ES-I3 (cell line): ENCODE measurements at regions not wholly inside any gene's neighbourhood (a gene's known extent, or its start where the extent isn't known, plus 50 kb on each side); places are given as distances from the start of the nearest gene placed in this dataset.

ENCODE experiments used
- H3K36me3 ChIP-seq: 2 replicates; pipeline ENCODE4 v1.6.1; 2013; ENCODE audit warnings: mild to moderate bottlenecking, low read length, control low read depth, moderate library complexity; ENCODE audit not compliant: insufficient read depth
- H3K4me1 ChIP-seq: 2 replicates; pipeline ENCODE4 v1.6.1; 2013; ENCODE audit warnings: mild to moderate bottlenecking, control low read depth, low read length; ENCODE audit not compliant: insufficient read depth
- H3K9ac ChIP-seq: 2 replicates; pipeline ENCODE4 v1.6.1; 2013; ENCODE audit warnings: low read depth, mild to moderate bottlenecking, low read length, moderate library complexity
- H3K9me3 ChIP-seq: 2 replicates; pipeline ENCODE4 v1.6.1; 2013; ENCODE audit warnings: mild to moderate bottlenecking, low read length, moderate library complexity; ENCODE audit not compliant: control insufficient read depth, insufficient read depth

DNA sequence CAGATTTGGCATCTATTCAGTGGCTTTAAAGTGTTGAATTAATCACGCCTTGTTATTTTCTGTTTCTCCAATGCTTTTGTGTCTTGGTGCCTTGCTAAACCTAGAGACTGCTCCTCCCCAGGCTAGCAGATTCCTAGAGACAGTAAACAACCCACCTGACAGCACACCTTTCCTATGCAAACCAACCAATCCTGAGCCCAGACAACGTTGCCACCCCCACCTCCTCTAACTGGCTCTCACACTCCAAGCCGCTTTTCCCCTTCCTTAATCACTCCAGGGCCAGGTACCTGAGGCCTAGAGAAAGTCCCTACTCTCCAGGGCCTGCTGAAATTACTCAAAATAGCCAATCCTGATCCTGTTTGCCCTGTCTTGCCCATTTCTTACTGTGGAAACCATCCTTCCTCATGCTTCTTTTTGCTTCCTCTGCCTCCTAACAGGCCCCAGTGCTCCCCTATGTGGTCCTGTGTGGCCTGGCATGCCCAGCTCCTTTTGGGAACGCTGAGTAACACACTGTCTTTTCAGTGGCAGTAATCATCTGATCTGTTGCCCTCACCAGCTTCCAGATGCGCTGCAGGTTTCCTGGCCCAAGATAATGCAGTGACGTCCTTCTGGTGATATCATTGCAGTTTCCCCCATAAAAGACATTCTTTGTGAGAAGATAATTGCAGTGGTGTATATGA is 53.4 kb downstream of the GAS1 start:
- no peaks in the 10 kb centered on the region for H3K9me3 ChIP-seq
- H3K36me3 ChIP-seq = no peaks in the 10 kb centered on the region
- no peak overlapping the region for H3K9ac ChIP-seq

GRCh38 chr9:86892576-86892975 is 54.7 kb downstream of the GAS1 start:
- Histone ChIP-seq H3K4me1 (peaks cover 4% of the 10 kb centered on the region; the same call in 1 of the 2 replicates), H3K9ac (no peak overlapping the region), H3K9me3 (no peaks in the 10 kb centered on the region), H3K36me3 (no peaks in the 10 kb centered on the region)

More for the DNA sequence above, 53.4 kb downstream of the GAS1 start:
- peaks cover 4% of the 10 kb centered on the region; the same call in 1 of the 2 replicates for H3K4me1 ChIP-seq

GRCh38 chr9:86891886-86892437 is 55.3 kb downstream of the GAS1 start:
- no peaks in the 10 kb centered on the region for H3K9me3 ChIP-seq
- H3K9ac ChIP-seq = no peak overlapping the region
- H3K36me3 ChIP-seq = no peaks in the 10 kb centered on the region
- H3K4me1 ChIP-seq = peaks cover 4% of the 10 kb centered on the region; the same call in 1 of the 2 replicates

DNA sequence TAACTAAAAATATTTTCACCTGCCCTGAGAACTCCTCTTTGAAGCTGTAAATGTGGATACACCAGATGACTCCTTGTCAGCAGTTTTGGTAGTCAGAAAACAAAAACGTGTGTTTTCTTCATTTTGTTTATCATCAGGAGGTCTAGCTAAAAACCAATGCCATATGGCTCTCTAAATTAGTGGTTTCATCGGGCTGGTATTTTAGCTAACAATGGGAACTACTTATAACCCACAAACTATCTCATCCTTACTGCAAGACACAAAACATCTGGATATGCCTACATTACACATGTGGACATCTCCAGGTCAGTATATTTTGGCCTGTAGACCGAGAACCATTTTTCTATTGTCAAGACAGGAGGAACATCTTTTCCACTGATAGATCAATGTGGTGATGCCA is 56.2 kb downstream of the GAS1 start:
- Histone ChIP-seq H3K36me3 (no peaks in the 10 kb centered on the region), H3K9ac (no peak overlapping the region), H3K4me1 (peaks cover 5% of the 10 kb centered on the region; the same call in 1 of the 2 replicates), H3K9me3 (no peaks in the 10 kb centered on the region)

GRCh38 chr9:86885232-86885631 is 62.1 kb downstream of the GAS1 start:
- H3K36me3 ChIP-seq = no peaks in the 10 kb centered on the region
- peaks cover 4% of the 10 kb centered on the region; the same call in 1 of the 2 replicates for H3K4me1 ChIP-seq
- H3K9ac ChIP-seq = no peak overlapping the region
- H3K9me3 ChIP-seq = no peaks in the 10 kb centered on the region

- no peaks in the 10 kb centered on the region for H3K4me1 ChIP-seq
- H3K9me3 ChIP-seq = no peaks in the 10 kb centered on the region; the same call in 1 of the 2 replicates
- no peak overlapping the region for H3K9ac ChIP-seq
- no peaks in the 10 kb centered on the region for H3K36me3 ChIP-seq
These were observed 70.6 kb downstream of the GAS1 start for GRCh38 chr9:86876621-86877196.

- Histone ChIP-seq H3K4me1 (no peaks in the 10 kb centered on the region), H3K9ac (no peak overlapping the region), H3K9me3 (no peaks in the 10 kb centered on the region)
These were observed 78.7 kb downstream of the GAS1 start for GRCh38 chr9:86868616-86869015.

DNA sequence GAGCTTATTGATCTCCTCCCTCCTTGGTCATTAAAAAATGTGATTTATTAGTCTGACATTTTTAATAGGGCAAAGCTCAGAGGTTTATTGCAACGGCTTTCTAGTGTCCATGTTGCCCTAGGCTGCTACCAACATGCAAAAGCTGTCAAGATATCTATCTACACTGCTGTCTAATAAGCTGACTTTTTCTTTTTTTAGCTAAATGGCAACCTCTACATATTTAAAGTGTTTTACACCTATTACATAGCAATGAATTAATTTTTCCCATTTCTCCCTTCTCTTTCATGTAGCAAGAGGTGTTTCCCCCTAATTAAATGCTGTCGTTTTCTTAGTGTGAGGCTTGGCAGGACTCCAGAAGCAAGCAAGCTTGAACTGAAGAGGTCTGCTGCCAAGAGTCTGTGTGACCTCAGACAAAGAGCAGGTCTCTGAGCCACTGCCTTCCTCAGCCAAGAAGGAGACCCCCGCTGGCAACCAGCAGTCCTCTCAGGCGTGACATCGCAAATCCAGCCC is 79.4 kb downstream of the GAS1 start:
- Histone ChIP-seq H3K9me3 (no peaks in the 10 kb centered on the region), H3K9ac (no peak overlapping the region), H3K36me3 (no peaks in the 10 kb centered on the region), H3K4me1 (no peaks in the 10 kb centered on the region)

More at GRCh38 chr9:86868616-86869015, 78.7 kb downstream of the GAS1 start:
- H3K36me3 ChIP-seq = no peaks in the 10 kb centered on the region

GRCh38 chr9:86865952-86866351 is 81.4 kb downstream of the GAS1 start:
- Histone ChIP-seq H3K9ac (no peak overlapping the region), H3K36me3 (no peaks in the 10 kb centered on the region), H3K4me1 (no peaks in the 10 kb centered on the region), H3K9me3 (no peaks in the 10 kb centered on the region)

DNA sequence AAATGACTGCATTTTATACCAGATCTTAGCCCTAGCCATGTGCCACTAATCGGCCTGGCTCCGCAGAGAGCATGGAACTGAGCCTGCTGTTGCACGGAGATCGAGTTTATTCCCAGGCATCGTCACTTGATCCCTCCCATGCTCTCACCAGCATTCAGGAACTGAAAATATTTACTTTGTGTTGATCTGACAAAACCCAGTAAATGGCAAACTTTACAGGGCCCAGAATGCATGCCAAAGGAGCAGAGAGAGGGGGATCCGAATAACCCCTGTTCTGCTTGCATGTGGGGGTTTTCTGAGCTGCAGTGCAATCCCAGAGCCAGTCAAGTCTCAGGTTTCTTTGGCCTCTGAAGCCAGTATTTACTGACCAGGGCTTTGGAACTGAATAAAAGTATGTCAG is 87.3 kb downstream of the GAS1 start:
- Histone ChIP-seq H3K9ac (no peak overlapping the region), H3K9me3 (no peaks in the 10 kb centered on the region), H3K36me3 (no peaks in the 10 kb centered on the region), H3K4me1 (no peaks in the 10 kb centered on the region)

DNA sequence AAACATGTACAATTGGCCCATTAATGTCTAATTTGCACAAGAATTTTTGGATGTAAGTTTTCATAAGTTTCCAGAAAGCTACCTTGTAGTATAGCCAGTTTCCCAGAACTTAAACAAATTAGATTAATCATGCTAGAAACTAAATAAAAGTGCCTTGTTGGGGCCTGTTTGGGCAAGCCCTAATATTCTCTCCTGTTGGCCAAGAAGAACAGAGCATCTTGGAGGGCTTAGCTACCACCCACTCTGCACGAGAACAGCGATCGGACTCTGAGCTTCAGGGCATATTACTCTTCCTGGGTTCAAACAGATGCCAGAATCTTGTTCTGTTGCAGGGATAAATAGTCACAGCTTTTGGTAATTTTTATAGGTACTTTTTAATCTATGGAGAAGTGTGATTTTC is 88.2 kb downstream of the GAS1 start:
- H3K4me1 ChIP-seq = no peaks in the 10 kb centered on the region
- H3K36me3 ChIP-seq = no peaks in the 10 kb centered on the region
- no peak overlapping the region for H3K9ac ChIP-seq
- H3K9me3 ChIP-seq = no peaks in the 10 kb centered on the region

DNA sequence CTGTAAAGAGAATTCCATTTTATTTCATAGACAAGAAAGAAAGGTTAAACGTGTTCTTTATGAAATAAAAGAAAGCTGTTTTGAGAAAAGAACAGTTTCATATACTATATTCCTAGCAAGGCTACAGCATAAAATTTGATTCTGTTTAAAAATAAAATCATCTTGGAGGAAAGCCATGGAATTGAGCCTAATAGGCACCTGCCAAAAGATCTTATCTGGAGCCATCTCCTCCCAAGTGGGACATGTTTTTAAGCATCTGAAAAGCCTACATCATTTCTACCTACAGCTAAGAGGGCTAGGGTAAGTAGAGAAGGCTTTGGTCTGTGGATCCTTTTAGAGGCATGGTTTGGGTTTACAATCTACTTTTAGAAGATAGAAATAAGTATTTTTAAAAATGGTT is 89.3 kb downstream of the GAS1 start:
- no peaks in the 10 kb centered on the region for H3K36me3 ChIP-seq
- H3K9me3 ChIP-seq = no peaks in the 10 kb centered on the region
- no peaks in the 10 kb centered on the region for H3K4me1 ChIP-seq
- H3K9ac ChIP-seq = no peak overlapping the region

DNA sequence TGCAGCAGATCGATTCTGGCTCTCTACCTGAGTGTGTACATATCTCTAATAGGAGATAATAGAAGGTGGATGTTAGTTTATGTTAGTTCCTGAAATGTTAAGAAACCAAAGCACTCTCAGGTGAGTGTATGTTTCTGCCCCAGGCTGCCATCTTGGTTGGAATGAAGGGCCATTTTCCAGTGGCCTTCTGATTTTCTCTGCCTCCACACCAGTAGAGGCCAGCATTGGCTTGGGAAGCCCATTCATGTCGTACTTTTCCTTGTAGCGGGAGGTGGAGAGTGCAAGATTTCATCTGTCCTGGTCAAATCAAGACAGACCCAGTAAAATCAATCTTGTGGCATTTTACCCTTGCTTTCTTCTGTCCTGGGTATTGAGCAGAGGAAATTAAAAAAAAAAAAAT is 91.0 kb downstream of the GAS1 start:
- Histone ChIP-seq H3K4me1 (no peaks in the 10 kb centered on the region), H3K36me3 (no peaks in the 10 kb centered on the region), H3K9me3 (no peaks in the 10 kb centered on the region), H3K9ac (no peak overlapping the region)

GRCh38 chr9:86854898-86855523 is 92.3 kb downstream of the GAS1 start:
- no peaks in the 10 kb centered on the region for H3K9me3 ChIP-seq
- no peak overlapping the region for H3K9ac ChIP-seq
- H3K36me3 ChIP-seq = no peaks in the 10 kb centered on the region
- H3K4me1 ChIP-seq = no peaks in the 10 kb centered on the region
